CD4-positive, alpha-beta memory T cell (primary cell): ENCODE measurements at regions not wholly inside any gene's neighbourhood (a gene's known extent, or its start where the extent isn't known, plus 50 kb on each side); places are given as distances from the start of the nearest gene placed in this dataset.

Source experiments
- CTCF ChIA-PET: fragments of 350-600 bp; sonication (Branson Sonifier 250); formaldehyde crosslinking; loops from one replicate; lab custom pipeline; 2021; ENCODE audit warnings: inconsistent platforms; ENCODE audit not compliant: partially characterized antibody; lab: Charles Lee
- POLR2A ChIA-PET: fragments of 350-600 bp; sonication (Branson Sonifier 250); formaldehyde crosslinking; loops from one replicate; lab custom pipeline; 2021; ENCODE audit not compliant: partially characterized antibody; lab: Charles Lee
- DNase-seq, 5 donors: peaks; one replicate each; pipeline versions ENCODE4 v3.0.0 to v3.0.0-alpha.2; 2020 to 2022; ENCODE audit warnings: mixed read lengths in 1 of 5
- H3K27ac ChIP-seq: one replicate; pipeline ENCODE4 v1.7.0; 2013; ENCODE audit warnings: low read depth, low read length
- H3K27me3 ChIP-seq: 2 replicates; pipeline ENCODE4 v1.7.0; 2013; ENCODE audit warnings: mild to moderate bottlenecking, low read length, moderate library complexity; ENCODE audit not compliant: insufficient read depth
- H3K36me3 ChIP-seq: 2 replicates; pipeline ENCODE4 v1.7.0; 2013; ENCODE audit warnings: mild to moderate bottlenecking, low read length, moderate library complexity; ENCODE audit not compliant: insufficient read depth
- H3K4me1 ChIP-seq: 2 replicates; pipeline ENCODE4 v1.7.0; 2013; ENCODE audit warnings: mild to moderate bottlenecking, low read length, moderate library complexity; ENCODE audit not compliant: insufficient read depth
- H3K4me3 ChIP-seq, 2 donors: one replicate each; pipeline ENCODE4 v1.7.0; 2013; ENCODE audit warnings: low read length in 2 of 2, mild to moderate bottlenecking in 1 of 2
- H3K9me3 ChIP-seq, 2 donors: one replicate each; pipeline ENCODE4 v1.7.0; 2013; ENCODE audit warnings: low read length in 2 of 2, control low read depth in 1 of 2; ENCODE audit not compliant: control insufficient read depth in 1 of 2
- H3K27ac Mint-ChIP-seq, 7 donors: one replicate each; pipeline ENCODE4 v1.8.0; 2020 to 2021; ENCODE audit warnings: mixed read lengths in 7 of 7, mild to moderate bottlenecking in 6 of 7, inconsistent platforms in 3 of 7, moderate library complexity in 3 of 7
- H3K27me3 Mint-ChIP-seq, 2 donors: one replicate each; pipeline ENCODE4 v1.8.0; 2020 to 2021; ENCODE audit warnings: mixed read lengths in 2 of 2
- H3K36me3 Mint-ChIP-seq, 2 donors: one replicate each; pipeline ENCODE4 v1.8.0; 2020 to 2021; ENCODE audit warnings: mixed read lengths in 2 of 2, inconsistent platforms in 1 of 2, mild to moderate bottlenecking in 1 of 2
- H3K4me1 Mint-ChIP-seq, 4 donors: one replicate each; pipeline ENCODE4 v1.8.0; 2020 to 2021; ENCODE audit warnings: mixed read lengths in 4 of 4, mild to moderate bottlenecking in 1 of 4
- H3K4me3 Mint-ChIP-seq, 8 donors: one replicate each; pipeline ENCODE4 v1.8.0; 2020 to 2021; ENCODE audit warnings: mixed read lengths in 8 of 8, mild to moderate bottlenecking in 7 of 8, moderate library complexity in 6 of 8, inconsistent platforms in 3 of 8
- H3K9me3 Mint-ChIP-seq, 8 donors: one replicate each; pipeline ENCODE4 v1.8.0; 2020 to 2021; ENCODE audit warnings: mixed read lengths in 8 of 8, mild to moderate bottlenecking in 5 of 8, inconsistent platforms in 3 of 8, moderate library complexity in 1 of 8
- intact Hi-C: fragments of 100-400 bp; cut with micrococcal nuclease; formaldehyde crosslinking; loops from one replicate; pipeline ENCODE4 v1.15.1; 2023

DNA sequence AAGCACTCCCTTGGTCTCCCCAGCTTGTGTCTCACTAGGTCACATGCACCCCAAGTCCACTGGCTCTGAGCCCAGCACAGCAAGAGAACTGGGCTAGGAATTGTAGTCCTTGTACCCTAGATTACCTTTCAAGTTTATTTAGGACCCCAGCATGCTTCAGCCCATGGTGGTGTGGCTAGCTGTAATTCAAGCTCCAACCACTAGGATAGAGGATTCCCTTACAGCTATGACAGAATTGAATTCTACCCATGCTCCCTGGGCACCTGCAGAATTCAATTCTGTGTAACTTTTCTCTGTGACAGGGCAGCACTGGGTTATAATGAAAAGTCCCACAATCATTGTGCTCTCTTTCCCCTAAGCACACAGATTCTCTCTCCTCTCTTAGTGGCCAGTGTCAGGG lies 253.8 kb upstream of the DMD start:
- Histone ChIP-seq H3K27ac (no peak overlapping the region), H3K27me3 (no peaks in the 10 kb centered on the region), H3K36me3 (no peaks in the 10 kb centered on the region), H3K4me1 (no peaks in the 10 kb centered on the region), H3K4me3 (no peak overlapping the region), H3K9me3 (no peaks in the 10 kb centered on the region)
- intact Hi-C loops, result no loop called here
- Mint-ChIP-seq H3K4me3 (no peak overlapping the region), H3K27me3 (no peaks in the 10 kb centered on the region), H3K9me3 (peaks cover 0 to 9% (median 2%) of the 10 kb centered on the region in 8 donors), H3K4me1 (no peaks in the 10 kb centered on the region), H3K27ac (no peak overlapping the region), H3K36me3 (no peaks in the 10 kb centered on the region)
- ChIA-PET POLR2A (no interaction called here), CTCF (no interaction called here)
- no peak for DNase-seq

DNA sequence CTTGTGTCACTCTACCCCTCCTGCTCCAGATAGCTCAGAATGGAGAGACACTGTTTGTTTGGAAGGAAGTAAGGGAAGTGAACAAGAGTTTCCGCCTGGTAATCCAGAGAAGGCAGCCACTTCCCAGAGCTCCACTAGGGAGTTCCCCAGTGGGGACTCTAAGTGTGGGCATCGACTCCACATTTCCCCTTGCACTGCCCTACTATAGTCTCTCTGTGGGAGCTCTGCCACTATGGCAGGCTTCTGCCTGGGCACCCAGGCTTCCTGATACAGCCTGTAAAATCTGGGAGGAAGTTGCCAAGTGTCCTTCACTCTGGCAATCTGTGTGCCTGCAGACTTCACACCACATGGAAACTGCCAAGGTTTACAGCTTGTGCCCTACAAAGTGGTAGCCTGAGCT lies 245.8 kb upstream of the DMD start:
- Mint-ChIP-seq H3K36me3 (no peaks in the 10 kb centered on the region), H3K4me1 (no peaks in the 10 kb centered on the region), H3K27me3 (no peaks in the 10 kb centered on the region), H3K9me3 (peaks cover 0 to 3% (median 0%) of the 10 kb centered on the region in 8 donors), H3K27ac (no peak overlapping the region), H3K4me3 (no peak overlapping the region)
- Histone ChIP-seq H3K4me1 (no peaks in the 10 kb centered on the region), H3K36me3 (no peaks in the 10 kb centered on the region), H3K9me3 (no peaks in the 10 kb centered on the region), H3K27me3 (no peaks in the 10 kb centered on the region), H3K4me3 (no peak overlapping the region), H3K27ac (no peak overlapping the region)
- ChIA-PET POLR2A (no interaction called here), CTCF (no interaction called here)
- no peak for DNase-seq
- intact Hi-C loops, result no loop called here

DNA sequence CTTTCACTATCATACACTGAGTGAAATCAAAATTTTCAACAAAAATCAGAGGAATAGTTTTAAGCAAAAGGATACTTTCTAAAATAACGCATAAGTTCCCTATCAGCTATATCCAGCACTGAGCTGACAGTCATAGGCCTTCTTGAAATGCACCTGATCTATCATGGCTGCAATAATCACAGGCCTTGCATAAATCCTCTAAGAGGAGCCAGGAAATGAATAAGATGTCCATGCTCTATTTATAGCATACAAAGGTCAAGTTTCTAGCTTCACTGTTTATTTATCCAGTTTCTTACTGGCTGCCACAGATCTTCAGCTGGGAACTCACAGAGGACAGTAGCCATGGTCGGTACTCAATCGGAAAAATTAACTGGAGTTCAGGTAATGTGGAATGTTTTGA lies 235.9 kb upstream of the DMD start:
- ChIA-PET CTCF (no interaction called here), POLR2A (no interaction called here)
- DNase-seq, result no peak

DNA sequence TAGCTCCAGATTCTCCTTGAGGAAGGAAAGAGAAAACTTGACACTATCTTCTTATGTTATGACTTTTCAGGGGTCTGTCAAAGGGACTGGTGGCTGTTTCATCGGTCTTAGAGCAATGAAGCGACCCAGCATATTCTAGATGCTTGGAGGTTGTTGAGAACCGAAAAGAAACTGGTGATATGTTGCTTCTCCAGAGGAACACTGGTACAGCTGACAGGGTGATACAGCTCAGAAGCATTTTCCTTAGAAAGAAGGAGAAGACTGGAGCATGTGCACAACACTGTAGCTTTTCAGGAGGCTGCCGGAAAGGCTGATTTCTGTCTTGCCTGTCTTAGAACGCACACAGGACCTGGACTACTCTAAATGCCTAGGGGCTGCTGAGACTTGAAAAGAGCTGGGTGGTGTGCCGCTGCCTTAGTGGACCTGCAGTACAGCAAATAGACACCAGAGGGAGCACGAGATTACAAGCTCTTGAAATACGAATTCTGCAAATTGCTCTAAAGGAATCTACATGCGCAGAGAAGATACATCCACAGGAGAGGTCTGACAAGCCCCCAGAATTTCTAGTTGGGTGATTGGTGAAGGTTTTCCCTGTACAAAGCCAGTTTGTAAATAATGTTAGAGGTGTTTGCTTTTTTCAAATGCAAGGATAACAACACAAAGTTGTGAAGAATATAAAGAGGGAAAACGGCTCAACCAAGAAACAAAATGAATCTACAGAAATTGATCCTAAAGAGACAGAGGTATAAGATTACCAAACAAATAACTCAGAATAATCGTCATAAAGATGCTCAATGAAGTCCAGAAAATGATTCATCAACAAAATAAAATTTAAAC lies 223.1 kb upstream of the DMD start:
- H3K4me1 ChIP-seq, result no peaks in the 10 kb centered on the region
- POLR2A ChIA-PET, result no interaction called here
- H3K27ac Mint-ChIP-seq, result no peak overlapping the region
- no peaks in the 10 kb centered on the region for H3K36me3 Mint-ChIP-seq
- H3K27ac ChIP-seq, result no peak overlapping the region
- intact Hi-C loops, result no loop called here
- peak in 4 of 5 donors; percentile 19 to 40 (median 30) for DNase-seq
- H3K9me3 ChIP-seq, result no peaks in the 10 kb centered on the region
- H3K27me3 Mint-ChIP-seq, result no peaks in the 10 kb centered on the region
- no peaks in the 10 kb centered on the region for H3K4me1 Mint-ChIP-seq
- no peaks in the 10 kb centered on the region for H3K27me3 ChIP-seq
- CTCF ChIA-PET, result no interaction called here
- H3K36me3 ChIP-seq, result no peaks in the 10 kb centered on the region
- no peak overlapping the region for H3K4me3 ChIP-seq
- peak overlapping the region in 1 of 8 donors; percentile 39 for H3K4me3 Mint-ChIP-seq
- peaks cover 0 to 2% (median 0%) of the 10 kb centered on the region in 8 donors for H3K9me3 Mint-ChIP-seq

More for the DNA sequence above, 235.9 kb upstream of the DMD start:
- Mint-ChIP-seq H3K27me3 (no peaks in the 10 kb centered on the region), H3K27ac (no peak overlapping the region), H3K36me3 (no peaks in the 10 kb centered on the region), H3K4me1 (no peaks in the 10 kb centered on the region), H3K9me3 (peaks cover 0 to 9% (median under 1%) of the 10 kb centered on the region in 8 donors), H3K4me3 (no peak overlapping the region)
- H3K27me3 ChIP-seq, result no peaks in the 10 kb centered on the region
- H3K4me1 ChIP-seq, result no peaks in the 10 kb centered on the region
- intact Hi-C loops, result no loop called here
- no peaks in the 10 kb centered on the region for H3K36me3 ChIP-seq
- no peak overlapping the region for H3K4me3 ChIP-seq
- no peak overlapping the region for H3K27ac ChIP-seq
- no peaks in the 10 kb centered on the region for H3K9me3 ChIP-seq

DNA sequence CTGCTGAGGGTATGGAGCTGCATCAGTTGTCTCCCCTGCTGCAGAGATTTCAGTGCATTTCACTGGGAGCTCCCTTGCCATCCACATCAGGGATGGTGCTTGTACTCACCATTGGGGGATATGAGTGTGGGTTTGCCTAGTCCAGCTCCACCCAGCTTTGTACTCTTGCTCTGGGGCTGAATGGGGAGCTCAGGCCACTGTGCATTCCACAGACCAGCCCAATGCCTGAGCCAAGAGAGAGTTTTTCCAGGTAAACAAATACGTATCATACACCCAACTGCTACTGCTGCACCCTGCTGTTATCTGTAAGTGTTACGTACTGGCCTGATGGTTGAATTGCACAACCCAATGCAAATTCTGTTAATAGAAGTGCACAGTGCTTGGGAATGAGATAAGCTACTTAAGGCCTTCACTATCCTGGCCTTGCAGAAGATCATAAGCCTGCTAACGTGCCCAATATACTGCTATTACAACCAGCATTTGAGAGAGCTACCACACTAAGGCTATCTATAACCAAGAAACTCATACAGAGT lies 205.0 kb upstream of the DMD start:
- Mint-ChIP-seq H3K27ac (no peak overlapping the region), H3K9me3 (peaks cover 0 to 19% (median 3%) of the 10 kb centered on the region in 8 donors), H3K36me3 (no peaks in the 10 kb centered on the region), H3K4me1 (no peaks in the 10 kb centered on the region), H3K27me3 (no peaks in the 10 kb centered on the region), H3K4me3 (no peak overlapping the region)
- Histone ChIP-seq H3K27me3 (no peaks in the 10 kb centered on the region), H3K9me3 (no peaks in the 10 kb centered on the region), H3K4me3 (no peak overlapping the region), H3K4me1 (no peaks in the 10 kb centered on the region), H3K36me3 (no peaks in the 10 kb centered on the region), H3K27ac (no peak overlapping the region)
- DNase-seq, result peak in 1 of 5 donors; percentile 24
- intact Hi-C loops, result no loop called here
- ChIA-PET CTCF (no interaction called here), POLR2A (no interaction called here)

DNA sequence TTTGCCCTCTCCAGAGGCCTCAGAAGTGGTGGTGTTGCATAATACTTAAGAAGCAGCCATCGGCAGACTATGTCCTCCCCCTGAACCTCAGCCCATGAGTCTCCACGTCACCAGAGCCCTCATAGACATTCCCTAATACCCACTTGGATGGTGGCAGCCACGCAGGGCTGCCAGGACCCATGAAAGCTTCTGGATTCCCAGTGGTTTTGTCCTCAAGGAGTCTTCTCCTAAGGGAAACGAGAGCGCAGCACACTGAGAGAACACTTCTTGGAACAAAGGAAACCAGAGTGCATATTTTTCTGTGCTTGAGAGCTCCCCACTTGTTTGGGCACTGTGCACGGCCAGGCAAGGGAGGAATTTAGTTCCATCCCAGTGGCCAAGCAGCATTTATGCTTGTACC lies 204.1 kb upstream of the DMD start:
- Mint-ChIP-seq H3K36me3 (no peaks in the 10 kb centered on the region), H3K4me1 (no peaks in the 10 kb centered on the region), H3K9me3 (peaks cover 0 to 18% (median 3%) of the 10 kb centered on the region in 8 donors), H3K27me3 (no peaks in the 10 kb centered on the region), H3K27ac (no peak overlapping the region), H3K4me3 (no peak overlapping the region)
- ChIA-PET POLR2A (no interaction called here), CTCF (no interaction called here)
- intact Hi-C loops, result no loop called here
- H3K27ac ChIP-seq, result no peak overlapping the region
- H3K4me1 ChIP-seq, result no peaks in the 10 kb centered on the region
- no peaks in the 10 kb centered on the region for H3K27me3 ChIP-seq
- H3K36me3 ChIP-seq, result no peaks in the 10 kb centered on the region
- no peak for DNase-seq
- H3K9me3 ChIP-seq, result no peaks in the 10 kb centered on the region
- H3K4me3 ChIP-seq, result no peak overlapping the region

DNA sequence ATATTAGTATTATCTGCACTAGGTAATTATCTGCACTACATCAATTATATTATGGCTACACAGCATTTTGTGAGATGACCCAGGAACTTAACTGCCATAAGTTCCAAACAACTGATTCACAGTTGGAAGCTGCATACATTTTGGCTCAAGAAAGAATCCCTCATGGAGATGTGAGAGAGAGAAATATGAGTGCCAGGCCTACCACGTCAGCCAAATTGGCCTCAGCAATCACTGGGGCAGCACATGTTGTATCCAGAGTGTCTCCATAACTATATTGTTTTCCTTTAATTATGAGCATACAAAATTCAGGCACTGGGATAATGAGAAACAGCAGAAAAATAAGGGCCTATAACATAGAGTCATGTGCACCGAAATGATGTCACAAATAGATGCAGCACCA lies 174.2 kb upstream of the DMD start:
- Mint-ChIP-seq H3K9me3 (no peaks in the 10 kb centered on the region), H3K27ac (no peak overlapping the region), H3K4me1 (no peaks in the 10 kb centered on the region), H3K27me3 (no peaks in the 10 kb centered on the region), H3K4me3 (no peak overlapping the region), H3K36me3 (no peaks in the 10 kb centered on the region)
- ChIA-PET POLR2A (no interaction called here), CTCF (no interaction called here)
- no peak for DNase-seq
- H3K4me1 ChIP-seq, result no peaks in the 10 kb centered on the region
- H3K4me3 ChIP-seq, result no peak overlapping the region
- no peaks in the 10 kb centered on the region for H3K9me3 ChIP-seq
- H3K36me3 ChIP-seq, result no peaks in the 10 kb centered on the region
- no peaks in the 10 kb centered on the region for H3K27me3 ChIP-seq
- intact Hi-C loops, result no loop called here
- no peak overlapping the region for H3K27ac ChIP-seq
